Nephron progenitor cell (in vitro differentiated cells): ENCODE measurements at regions not wholly inside any gene's neighbourhood (a gene's known extent, or its start where the extent isn't known, plus 50 kb on each side); places are given as distances from the start of the nearest gene placed in this dataset.

Experiments used
- DNase-seq: peaks from one replicate; pipeline ENCODE4 v3.0.0; 2021
- H3K27ac Mint-ChIP-seq: 2 replicates; pipeline ENCODE4 v1.8.0; 2021; ENCODE audit warnings: mild to moderate bottlenecking, moderate library complexity, mixed read lengths
- H3K27me3 Mint-ChIP-seq: 2 replicates; pipeline ENCODE4 v1.8.0; 2021; ENCODE audit warnings: mild to moderate bottlenecking, low read depth, mixed read lengths; ENCODE audit not compliant: poor library complexity
- H3K36me3 Mint-ChIP-seq: 2 replicates; pipeline ENCODE4 v1.8.0; 2021; ENCODE audit warnings: low read depth, mixed read lengths
- H3K4me1 Mint-ChIP-seq: 2 replicates; pipeline ENCODE4 v1.8.0; 2021; ENCODE audit warnings: mixed read lengths
- H3K4me3 Mint-ChIP-seq: 2 replicates; pipeline ENCODE4 v1.8.0; 2021; ENCODE audit warnings: mild to moderate bottlenecking, moderate library complexity, mixed read lengths
- H3K9me3 Mint-ChIP-seq: 2 replicates; pipeline ENCODE4 v1.8.0; 2021; ENCODE audit warnings: mild to moderate bottlenecking, moderate library complexity, mixed read lengths
- TF ChIP-seq, protein P1 (sequence below): fragments of 200-600 bp; sonication (generic); IDR thresholded peaks from 2 replicates; pipeline ENCODE4 v1.5.0; 2021; ENCODE audit warnings: antibody characterized with exemption

DNA sequence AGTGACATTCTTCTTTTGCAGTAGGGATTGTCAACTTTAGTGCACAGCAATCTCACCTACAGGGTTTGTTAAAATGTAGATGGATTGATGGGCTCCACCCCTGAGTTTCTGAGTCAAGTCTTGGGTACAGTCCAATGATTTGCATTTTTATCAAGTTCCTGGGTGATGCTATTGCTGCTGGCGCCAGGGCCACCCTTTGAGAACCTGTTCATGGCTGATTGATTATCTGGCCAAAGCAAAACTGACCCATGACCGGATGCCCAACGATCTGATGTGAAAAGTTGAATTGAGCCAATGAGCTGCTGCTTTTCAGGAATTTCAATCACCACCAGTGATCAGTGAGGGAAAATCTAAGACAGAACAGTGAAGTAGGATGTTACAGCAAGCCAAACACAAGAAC is 675.3 kb downstream of the TMEM182 start:
- no peak overlapping the region for H3K4me3 Mint-ChIP-seq
- no peak overlapping the region for H3K27ac Mint-ChIP-seq
- H3K9me3 Mint-ChIP-seq = no peaks in the 10 kb centered on the region
- H3K36me3 Mint-ChIP-seq = no peaks in the 10 kb centered on the region
- peaks cover 3% of the 10 kb centered on the region for H3K27me3 Mint-ChIP-seq
- H3K4me1 Mint-ChIP-seq = no peaks in the 10 kb centered on the region
- DNase-seq = no peak
- TF ChIP-seq, protein P1, sequence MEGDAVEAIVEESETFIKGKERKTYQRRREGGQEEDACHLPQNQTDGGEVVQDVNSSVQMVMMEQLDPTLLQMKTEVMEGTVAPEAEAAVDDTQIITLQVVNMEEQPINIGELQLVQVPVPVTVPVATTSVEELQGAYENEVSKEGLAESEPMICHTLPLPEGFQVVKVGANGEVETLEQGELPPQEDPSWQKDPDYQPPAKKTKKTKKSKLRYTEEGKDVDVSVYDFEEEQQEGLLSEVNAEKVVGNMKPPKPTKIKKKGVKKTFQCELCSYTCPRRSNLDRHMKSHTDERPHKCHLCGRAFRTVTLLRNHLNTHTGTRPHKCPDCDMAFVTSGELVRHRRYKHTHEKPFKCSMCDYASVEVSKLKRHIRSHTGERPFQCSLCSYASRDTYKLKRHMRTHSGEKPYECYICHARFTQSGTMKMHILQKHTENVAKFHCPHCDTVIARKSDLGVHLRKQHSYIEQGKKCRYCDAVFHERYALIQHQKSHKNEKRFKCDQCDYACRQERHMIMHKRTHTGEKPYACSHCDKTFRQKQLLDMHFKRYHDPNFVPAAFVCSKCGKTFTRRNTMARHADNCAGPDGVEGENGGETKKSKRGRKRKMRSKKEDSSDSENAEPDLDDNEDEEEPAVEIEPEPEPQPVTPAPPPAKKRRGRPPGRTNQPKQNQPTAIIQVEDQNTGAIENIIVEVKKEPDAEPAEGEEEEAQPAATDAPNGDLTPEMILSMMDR = no peak

- TF ChIP-seq, protein P1 = no peak
- H3K4me1 Mint-ChIP-seq = no peaks in the 10 kb centered on the region
- no peaks in the 10 kb centered on the region for H3K36me3 Mint-ChIP-seq
- H3K4me3 Mint-ChIP-seq = no peak overlapping the region
- no peak for DNase-seq
- H3K27ac Mint-ChIP-seq = no peak overlapping the region
- no peaks in the 10 kb centered on the region for H3K27me3 Mint-ChIP-seq
- H3K9me3 Mint-ChIP-seq = no peaks in the 10 kb centered on the region
Observed at GRCh38 chr2:103445347-103445746, 683.5 kb downstream of the TMEM182 start.

- no peak for DNase-seq
- TF ChIP-seq, protein P1 = no peak
- Mint-ChIP-seq H3K36me3 (no peaks in the 10 kb centered on the region), H3K27me3 (no peaks in the 10 kb centered on the region), H3K9me3 (no peaks in the 10 kb centered on the region), H3K4me3 (no peak overlapping the region), H3K27ac (no peak overlapping the region), H3K4me1 (no peaks in the 10 kb centered on the region)
Observed at GRCh38 chr2:103448495-103448894, 686.7 kb downstream of the TMEM182 start.

- no peaks in the 10 kb centered on the region for H3K27me3 Mint-ChIP-seq
- no peak overlapping the region for H3K4me3 Mint-ChIP-seq
- H3K9me3 Mint-ChIP-seq = no peaks in the 10 kb centered on the region
- TF ChIP-seq, protein P1 = no peak
- no peak overlapping the region for H3K27ac Mint-ChIP-seq
- H3K4me1 Mint-ChIP-seq = no peaks in the 10 kb centered on the region
- no peak for DNase-seq
- H3K36me3 Mint-ChIP-seq = no peaks in the 10 kb centered on the region
Observed at GRCh38 chr2:103451283-103451682, 689.5 kb downstream of the TMEM182 start.

GRCh38 chr2:103459283-103459682 is 697.5 kb downstream of the TMEM182 start:
- TF ChIP-seq, protein P1 = no peak
- Mint-ChIP-seq H3K36me3 (no peaks in the 10 kb centered on the region), H3K4me3 (no peak overlapping the region), H3K27ac (no peak overlapping the region), H3K27me3 (no peaks in the 10 kb centered on the region), H3K9me3 (no peaks in the 10 kb centered on the region), H3K4me1 (no peaks in the 10 kb centered on the region)
- no peak for DNase-seq

- no peak overlapping the region for H3K27ac Mint-ChIP-seq
- no peak overlapping the region for H3K4me3 Mint-ChIP-seq
- TF ChIP-seq, protein P1 = no peak
- H3K36me3 Mint-ChIP-seq = no peaks in the 10 kb centered on the region
- peaks cover 4% of the 10 kb centered on the region for H3K9me3 Mint-ChIP-seq
- H3K4me1 Mint-ChIP-seq = peaks cover 6% of the 10 kb centered on the region
- H3K27me3 Mint-ChIP-seq = no peaks in the 10 kb centered on the region
- no peak for DNase-seq
Observed at GRCh38 chr2:103462101-103462500, 700.3 kb downstream of the TMEM182 start.
